ENCODE measurements at regions not wholly inside any gene's neighbourhood (a gene's known extent, or its start where the extent isn't known, plus 50 kb on each side); places are given as distances from the start of the nearest gene placed in this dataset.

DNA sequence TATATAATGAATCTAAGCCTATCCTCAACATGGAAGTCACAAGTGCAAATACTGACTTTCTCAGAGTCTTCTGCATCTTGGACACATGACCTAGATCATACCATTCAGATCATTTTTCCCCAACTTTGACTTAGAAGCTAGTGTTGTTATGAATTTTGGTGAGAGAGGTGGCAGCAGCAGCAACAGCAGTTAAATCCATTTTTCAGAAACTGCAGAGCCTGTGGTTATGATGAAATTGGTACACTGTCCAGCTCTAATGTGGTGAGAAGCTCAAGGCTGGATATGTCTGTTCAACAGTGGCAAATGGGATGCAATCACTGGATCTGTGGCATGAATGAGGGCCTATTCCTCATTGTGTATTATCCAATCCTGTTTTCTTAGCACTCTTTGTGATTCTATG, 290.1 kb upstream of the SATB1 start:
- TF ChIP-seq, protein P1, sequence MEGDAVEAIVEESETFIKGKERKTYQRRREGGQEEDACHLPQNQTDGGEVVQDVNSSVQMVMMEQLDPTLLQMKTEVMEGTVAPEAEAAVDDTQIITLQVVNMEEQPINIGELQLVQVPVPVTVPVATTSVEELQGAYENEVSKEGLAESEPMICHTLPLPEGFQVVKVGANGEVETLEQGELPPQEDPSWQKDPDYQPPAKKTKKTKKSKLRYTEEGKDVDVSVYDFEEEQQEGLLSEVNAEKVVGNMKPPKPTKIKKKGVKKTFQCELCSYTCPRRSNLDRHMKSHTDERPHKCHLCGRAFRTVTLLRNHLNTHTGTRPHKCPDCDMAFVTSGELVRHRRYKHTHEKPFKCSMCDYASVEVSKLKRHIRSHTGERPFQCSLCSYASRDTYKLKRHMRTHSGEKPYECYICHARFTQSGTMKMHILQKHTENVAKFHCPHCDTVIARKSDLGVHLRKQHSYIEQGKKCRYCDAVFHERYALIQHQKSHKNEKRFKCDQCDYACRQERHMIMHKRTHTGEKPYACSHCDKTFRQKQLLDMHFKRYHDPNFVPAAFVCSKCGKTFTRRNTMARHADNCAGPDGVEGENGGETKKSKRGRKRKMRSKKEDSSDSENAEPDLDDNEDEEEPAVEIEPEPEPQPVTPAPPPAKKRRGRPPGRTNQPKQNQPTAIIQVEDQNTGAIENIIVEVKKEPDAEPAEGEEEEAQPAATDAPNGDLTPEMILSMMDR (IDR thresholded peaks at IDR 0.05; ENCODE audit: borderline replicate concordance, extremely low read depth, low read length, poor library complexity, severe bottlenecking), result no peak
- no peak for TF ChIP-seq EZH2 (IDR thresholded peaks at IDR 0.05; ENCODE audit: borderline replicate concordance, low read depth, low read length, severe bottlenecking)

Data from DND-41 (cell line).